ENCODE measurements at regions not wholly inside any gene's neighbourhood (a gene's known extent, or its start where the extent isn't known, plus 50 kb on each side); places are given as distances from the start of the nearest gene placed in this dataset.

GRCh38 chr13:83716121-83716520 lies 166.2 kb downstream of the SLITRK1 start:
- TF ChIP-seq CTCF (IDR thresholded peaks at IDR 0.05), result no peak
- no peak for TF ChIP-seq EZH2 (IDR thresholded peaks at IDR 0.05; ENCODE audit: borderline replicate concordance, insufficient read depth, low read depth, low read length, poor library complexity, severe bottlenecking)
